Testis (tissue), 2 donors: ENCODE measurements at regions not wholly inside any gene's neighbourhood (a gene's known extent, or its start where the extent isn't known, plus 50 kb on each side); places are given as distances from the start of the nearest gene placed in this dataset.

Source experiments
- DNase-seq: peaks from one replicate; pipeline ENCODE4 v3.0.0-alpha.2; 2019
- H3K27ac ChIP-seq, 2 donors: fragments of 200-600 bp; sonication (generic); one replicate each; pipeline ENCODE4 v1.5.1; 2019
- H3K27me3 ChIP-seq: fragments of 200-600 bp; sonication (generic); one replicate; pipeline ENCODE4 v1.5.1; 2019
- H3K36me3 ChIP-seq: fragments of 200-600 bp; sonication (generic); one replicate; pipeline ENCODE4 v1.5.1; 2017; ENCODE audit warnings: low read depth; ENCODE audit errors: missing control alignments
- H3K4me1 ChIP-seq: fragments of 200-600 bp; sonication (generic); one replicate; pipeline ENCODE4 v1.5.1; 2019
- H3K4me3 ChIP-seq, 2 donors: fragments of 200-600 bp; sonication (generic); one replicate each; pipeline ENCODE4 v1.5.1; 2017 to 2019
- H3K9me3 ChIP-seq: fragments of 200-600 bp; sonication (generic); one replicate; pipeline ENCODE4 v1.5.1; 2017
- CTCF ChIP-seq, 3 experiments: fragments of 450-650 bp in 2 of 3; fragments of 200-600 bp in 1 of 3; sonication (generic) in 1 of 3; IDR thresholded peaks; one replicate each; pipeline ENCODE4 v1.5.1; 2016 to 2019; ENCODE audit warnings: antibody characterized with exemption in 3 of 3, mild to moderate bottlenecking in 2 of 3, moderate library complexity in 1 of 3
- POLR2A ChIP-seq: fragments of 450-650 bp; IDR thresholded peaks from one replicate; pipeline ENCODE4 v1.6.1; 2017; ENCODE audit warnings: antibody characterized with exemption, mild to moderate bottlenecking, moderate library complexity
- WGBS, 2 donors: methylation state at CpG; one replicate each; pipeline ENCODE4 v1.1.5; 2018; 5-methylcytosine and 5-hydroxymethylcytosine counted together
- intact Hi-C: fragments of 100-400 bp; cut with DNase I; formaldehyde crosslinking; loops from one replicate; pipeline ENCODE4 v1.15.1; 2023; ENCODE audit warnings: low total_unique reads

GRCh38 chr6:164025180-164025579, 610.7 kb downstream of the QKI start:
- WGBS, 2 donors = 85 to 90% methylated on average over 6 of the region's 6 CpGs
- no peaks in the 10 kb centered on the region for H3K36me3 ChIP-seq
- H3K9me3 ChIP-seq = no peaks in the 10 kb centered on the region
- no peak overlapping the region for H3K27ac ChIP-seq
- intact Hi-C loops = no loop called here
- no peak overlapping the region for H3K4me3 ChIP-seq
- no peaks in the 10 kb centered on the region for H3K27me3 ChIP-seq
- peaks cover 3% of the 10 kb centered on the region for H3K4me1 ChIP-seq
- DNase-seq = no peak
- no peak for TF ChIP-seq POLR2A
- TF ChIP-seq CTCF (IDR thresholded peaks at IDR 0.05) = no peak

GRCh38 chr6:164023535-164023934, 609.0 kb downstream of the QKI start:
- H3K36me3 ChIP-seq = no peaks in the 10 kb centered on the region
- H3K4me1 ChIP-seq = peaks cover 3% of the 10 kb centered on the region
- H3K4me3 ChIP-seq = no peak overlapping the region
- no peaks in the 10 kb centered on the region for H3K9me3 ChIP-seq
- no peak overlapping the region for H3K27ac ChIP-seq
- intact Hi-C loops = no loop called here
- DNase-seq = no peak
- H3K27me3 ChIP-seq = no peaks in the 10 kb centered on the region
- TF ChIP-seq CTCF (IDR thresholded peaks at IDR 0.05) = no peak
- no peak for TF ChIP-seq POLR2A
- WGBS, 2 donors = 67 to 81% methylated on average over 7 of the region's 7 CpGs

GRCh38 chr6:164022632-164023031, 608.1 kb downstream of the QKI start:
- no peaks in the 10 kb centered on the region for H3K36me3 ChIP-seq
- no peak overlapping the region for H3K4me3 ChIP-seq
- no peaks in the 10 kb centered on the region for H3K9me3 ChIP-seq
- intact Hi-C loops = no loop called here
- H3K27me3 ChIP-seq = no peaks in the 10 kb centered on the region
- DNase-seq = no peak
- peaks cover 3% of the 10 kb centered on the region for H3K4me1 ChIP-seq
- no peak overlapping the region for H3K27ac ChIP-seq
- whole genome bisulfite sequencing, 2 donors = 66 to 70% methylated on average over 13 of the region's 13 CpGs
- no peak for TF ChIP-seq POLR2A
- no peak for TF ChIP-seq CTCF (IDR thresholded peaks at IDR 0.05)

- DNase-seq = peak; percentile 67
- 36 to 39% methylated on average over 14 of the region's 14 CpGs for WGBS, 2 donors
- Histone ChIP-seq H3K4me3 (no peak overlapping the region), H3K27me3 (no peaks in the 10 kb centered on the region), H3K36me3 (no peaks in the 10 kb centered on the region), H3K27ac (no peak overlapping the region), H3K4me1 (peaks cover 3% of the 10 kb centered on the region), H3K9me3 (no peaks in the 10 kb centered on the region)
- intact Hi-C loops = no loop called here
- no peak for TF ChIP-seq POLR2A
- TF ChIP-seq CTCF (IDR thresholded peaks at IDR 0.05) = no peak
Observed at GRCh38 chr6:164021589-164022250, 607.2 kb downstream of the QKI start.

- intact Hi-C loops = no loop called here
- no peak for DNase-seq
- Histone ChIP-seq H3K36me3 (no peaks in the 10 kb centered on the region), H3K27me3 (no peaks in the 10 kb centered on the region), H3K9me3 (no peaks in the 10 kb centered on the region), H3K27ac (no peak overlapping the region), H3K4me3 (no peak overlapping the region), H3K4me1 (peaks cover 3% of the 10 kb centered on the region)
- whole genome bisulfite sequencing, 2 donors = 71 to 84% methylated on average over 16 to 21 of the region's 21 CpGs
- TF ChIP-seq CTCF (IDR thresholded peaks at IDR 0.05) = no peak
- no peak for TF ChIP-seq POLR2A
Observed at GRCh38 chr6:164020142-164020541, 605.6 kb downstream of the QKI start.
